HUES48 (cell line): ENCODE measurements at regions not wholly inside any gene's neighbourhood (a gene's known extent, or its start where the extent isn't known, plus 50 kb on each side); places are given as distances from the start of the nearest gene placed in this dataset.

Experiments used
- H3K27ac ChIP-seq: one replicate; pipeline ENCODE4 v1.7.0; 2013; ENCODE audit warnings: low read depth, low read length, inconsistent platforms
- H3K27me3 ChIP-seq: 2 replicates; pipeline ENCODE4 v1.6.1; 2013; ENCODE audit warnings: mild to moderate bottlenecking, low read length; ENCODE audit not compliant: control insufficient read depth, insufficient read depth
- H3K36me3 ChIP-seq: 2 replicates; pipeline ENCODE4 v1.6.1; 2013; ENCODE audit warnings: low read length; ENCODE audit not compliant: control insufficient read depth, insufficient read depth
- H3K4me1 ChIP-seq: 2 replicates; pipeline ENCODE4 v1.6.1; 2013; ENCODE audit warnings: mild to moderate bottlenecking, low read length; ENCODE audit not compliant: control insufficient read depth, insufficient read depth
- H3K4me3 ChIP-seq: 2 replicates; pipeline ENCODE4 v1.5.1; 2013; ENCODE audit warnings: mild to moderate bottlenecking, low read depth, low read length
- H3K9ac ChIP-seq: 2 replicates; pipeline ENCODE4 v1.6.1; 2013; ENCODE audit warnings: mild to moderate bottlenecking, low read depth, low read length, moderate library complexity
- H3K9me3 ChIP-seq: 2 replicates; pipeline ENCODE4 v1.6.1; 2013; ENCODE audit warnings: low read length; ENCODE audit not compliant: control insufficient read depth, insufficient read depth

DNA sequence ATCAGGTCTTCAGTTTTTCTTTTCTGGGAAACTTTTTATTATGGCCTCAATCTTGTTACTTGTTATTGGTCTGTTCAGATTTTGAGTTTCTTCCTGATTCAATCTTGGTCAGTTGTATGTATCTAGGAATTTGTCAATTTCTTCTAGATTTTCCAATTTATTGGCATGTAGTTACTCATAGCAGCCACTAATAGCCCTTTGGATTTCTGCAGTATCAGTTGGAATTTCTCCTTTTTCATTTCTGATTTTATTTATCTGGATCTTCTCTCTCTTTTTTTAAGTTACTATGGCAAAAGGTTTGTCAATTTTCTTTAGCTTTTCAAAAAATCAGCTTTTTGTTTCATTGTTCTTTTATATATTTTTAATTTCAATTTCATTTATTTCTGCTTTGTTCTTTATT, 419.6 kb upstream of the KIRREL3 start:
- Histone ChIP-seq H3K4me3 (no peak overlapping the region), H3K27me3 (no peaks in the 10 kb centered on the region), H3K9me3 (no peaks in the 10 kb centered on the region), H3K27ac (no peak overlapping the region), H3K9ac (no peak overlapping the region), H3K36me3 (no peaks in the 10 kb centered on the region), H3K4me1 (no peaks in the 10 kb centered on the region)

- Histone ChIP-seq H3K9ac (no peak overlapping the region), H3K36me3 (no peaks in the 10 kb centered on the region), H3K27ac (no peak overlapping the region), H3K4me3 (no peak overlapping the region), H3K27me3 (no peaks in the 10 kb centered on the region), H3K4me1 (no peaks in the 10 kb centered on the region), H3K9me3 (no peaks in the 10 kb centered on the region)
Measured at GRCh38 chr11:127412722-127413380, 412.3 kb upstream of the KIRREL3 start.

DNA sequence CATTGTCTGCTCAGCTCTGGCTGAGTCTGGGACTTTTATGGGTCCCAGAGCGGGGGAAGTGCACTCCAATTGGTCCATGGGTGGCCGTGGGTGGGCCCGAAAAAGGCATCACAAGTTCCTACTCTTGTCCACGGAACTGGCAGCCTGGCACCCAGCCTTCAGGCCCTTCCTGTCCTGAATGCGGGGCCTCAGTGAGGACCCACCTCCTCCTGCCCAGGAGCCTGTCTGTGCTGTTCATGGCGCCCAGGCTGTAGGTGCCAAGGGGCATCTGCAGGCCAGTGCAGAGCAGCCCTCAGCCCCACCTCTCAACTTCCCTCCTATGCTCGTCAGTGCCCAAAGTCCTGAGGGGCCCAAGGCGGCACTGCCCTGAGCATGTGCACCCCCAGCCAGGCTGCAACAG, 411.7 kb upstream of the KIRREL3 start:
- no peak overlapping the region for H3K4me3 ChIP-seq
- no peaks in the 10 kb centered on the region for H3K36me3 ChIP-seq
- no peak overlapping the region for H3K9ac ChIP-seq
- H3K4me1 ChIP-seq, result no peaks in the 10 kb centered on the region
- no peaks in the 10 kb centered on the region for H3K9me3 ChIP-seq
- no peak overlapping the region for H3K27ac ChIP-seq
- no peaks in the 10 kb centered on the region for H3K27me3 ChIP-seq

DNA sequence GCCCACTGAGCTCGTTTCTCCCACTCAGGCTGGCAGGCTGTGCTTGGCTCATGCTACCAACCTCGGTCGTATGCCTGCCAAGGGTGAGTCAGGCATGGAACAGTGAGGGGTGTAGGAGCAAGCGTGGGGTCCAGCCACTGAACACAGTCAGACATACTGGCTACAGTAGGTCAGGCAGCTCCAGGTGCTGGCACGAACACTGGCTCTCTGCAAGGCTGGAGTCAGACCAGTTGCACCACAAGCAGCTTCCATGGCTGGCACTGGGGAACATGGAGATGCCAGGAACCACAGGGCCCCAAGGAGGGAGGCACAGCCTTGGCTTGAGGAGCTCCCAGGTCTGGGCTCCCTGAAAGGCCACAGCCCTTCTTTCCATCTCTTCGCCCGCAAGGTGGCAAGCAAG, 410.7 kb upstream of the KIRREL3 start:
- H3K36me3 ChIP-seq, result no peaks in the 10 kb centered on the region
- no peaks in the 10 kb centered on the region for H3K4me1 ChIP-seq
- H3K27me3 ChIP-seq, result no peaks in the 10 kb centered on the region
- no peak overlapping the region for H3K27ac ChIP-seq
- no peak overlapping the region for H3K4me3 ChIP-seq
- H3K9me3 ChIP-seq, result no peaks in the 10 kb centered on the region
- H3K9ac ChIP-seq, result no peak overlapping the region

DNA sequence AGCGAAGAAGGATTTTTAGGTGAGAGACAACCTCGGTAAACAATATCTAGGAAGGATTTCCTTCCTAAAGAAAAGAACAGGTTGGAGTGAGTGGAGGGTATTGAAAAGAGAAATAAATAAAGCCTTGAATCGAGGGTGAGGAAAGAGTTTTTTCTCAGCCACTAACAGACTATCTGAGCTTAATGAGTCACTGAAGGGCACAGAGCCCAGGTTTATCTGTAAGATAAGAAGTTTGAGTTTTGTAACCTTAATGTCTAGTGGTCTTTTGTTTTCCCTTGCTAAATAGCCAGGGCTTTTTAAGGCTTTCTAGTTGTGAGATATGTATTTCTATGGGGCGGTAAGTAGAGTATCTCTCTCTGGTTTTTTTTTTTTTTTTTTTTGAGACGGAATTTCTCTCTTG, 394.5 kb upstream of the KIRREL3 start:
- Histone ChIP-seq H3K27ac (no peak overlapping the region), H3K4me1 (peaks cover 15% of the 10 kb centered on the region; the same call in 1 of the 2 replicates), H3K9me3 (no peaks in the 10 kb centered on the region)

GRCh38 chr11:127393460-127393997, 393.0 kb upstream of the KIRREL3 start:
- Histone ChIP-seq H3K27me3 (no peaks in the 10 kb centered on the region), H3K9ac (no peak overlapping the region), H3K36me3 (no peaks in the 10 kb centered on the region), H3K9me3 (no peaks in the 10 kb centered on the region), H3K4me3 (no peak overlapping the region), H3K4me1 (peaks cover 15% of the 10 kb centered on the region; the same call in 1 of the 2 replicates), H3K27ac (no peak overlapping the region)

More for the DNA sequence above, 394.5 kb upstream of the KIRREL3 start:
- no peak overlapping the region for H3K9ac ChIP-seq
- H3K4me3 ChIP-seq, result no peak overlapping the region
- H3K36me3 ChIP-seq, result no peaks in the 10 kb centered on the region
- no peaks in the 10 kb centered on the region for H3K27me3 ChIP-seq

- Histone ChIP-seq H3K27ac (peak overlapping the region; percentile 62), H3K9ac (no peak overlapping the region), H3K4me3 (no peak overlapping the region), H3K9me3 (no peaks in the 10 kb centered on the region), H3K4me1 (peaks cover 15% of the 10 kb centered on the region; the same call in 1 of the 2 replicates), H3K36me3 (no peaks in the 10 kb centered on the region), H3K27me3 (no peaks in the 10 kb centered on the region)
Measured at GRCh38 chr11:127392575-127392974, 392.0 kb upstream of the KIRREL3 start.

- Histone ChIP-seq H3K4me3 (no peak overlapping the region), H3K4me1 (peaks cover 15% of the 10 kb centered on the region; the same call in 1 of the 2 replicates), H3K27me3 (no peaks in the 10 kb centered on the region), H3K9ac (no peak overlapping the region), H3K9me3 (no peaks in the 10 kb centered on the region), H3K36me3 (no peaks in the 10 kb centered on the region), H3K27ac (no peak overlapping the region)
Measured at GRCh38 chr11:127390465-127390864, 389.9 kb upstream of the KIRREL3 start.

GRCh38 chr11:127385071-127385470, 384.5 kb upstream of the KIRREL3 start:
- Histone ChIP-seq H3K4me3 (no peak overlapping the region), H3K27me3 (no peaks in the 10 kb centered on the region), H3K9ac (no peak overlapping the region), H3K36me3 (no peaks in the 10 kb centered on the region), H3K27ac (no peak overlapping the region), H3K4me1 (no peaks in the 10 kb centered on the region), H3K9me3 (no peaks in the 10 kb centered on the region)

GRCh38 chr11:127383026-127383425, 382.5 kb upstream of the KIRREL3 start:
- no peaks in the 10 kb centered on the region for H3K9me3 ChIP-seq

GRCh38 chr11:127381247-127381646, 380.7 kb upstream of the KIRREL3 start:
- H3K9ac ChIP-seq, result no peak overlapping the region
- H3K9me3 ChIP-seq, result no peaks in the 10 kb centered on the region
- no peak overlapping the region for H3K4me3 ChIP-seq
- no peaks in the 10 kb centered on the region for H3K4me1 ChIP-seq
- no peak overlapping the region for H3K27ac ChIP-seq
- H3K27me3 ChIP-seq, result no peaks in the 10 kb centered on the region
- no peaks in the 10 kb centered on the region for H3K36me3 ChIP-seq

More at GRCh38 chr11:127383026-127383425, 382.5 kb upstream of the KIRREL3 start:
- Histone ChIP-seq H3K36me3 (no peaks in the 10 kb centered on the region), H3K27ac (no peak overlapping the region), H3K27me3 (no peaks in the 10 kb centered on the region), H3K9ac (no peak overlapping the region), H3K4me1 (no peaks in the 10 kb centered on the region), H3K4me3 (no peak overlapping the region)
